ENCODE measurements at regions not wholly inside any gene's neighbourhood (a gene's known extent, or its start where the extent isn't known, plus 50 kb on each side); places are given as distances from the start of the nearest gene placed in this dataset.
"Not testable (repeated sequence)": the region's sequence is repeated elsewhere in the genome, so short reads cannot be mapped to it uniquely, and the experiment has no call there.

- H3K9me3 ChIP-seq (ENCODE audit: insufficient read depth, low read length), result no peaks in the 10 kb centered on the region
- no peak for TF ChIP-seq EZH2phosphoT487 (conservative IDR thresholded peaks at IDR 0.05; ENCODE audit: low read length)
- TF ChIP-seq, protein P1, sequence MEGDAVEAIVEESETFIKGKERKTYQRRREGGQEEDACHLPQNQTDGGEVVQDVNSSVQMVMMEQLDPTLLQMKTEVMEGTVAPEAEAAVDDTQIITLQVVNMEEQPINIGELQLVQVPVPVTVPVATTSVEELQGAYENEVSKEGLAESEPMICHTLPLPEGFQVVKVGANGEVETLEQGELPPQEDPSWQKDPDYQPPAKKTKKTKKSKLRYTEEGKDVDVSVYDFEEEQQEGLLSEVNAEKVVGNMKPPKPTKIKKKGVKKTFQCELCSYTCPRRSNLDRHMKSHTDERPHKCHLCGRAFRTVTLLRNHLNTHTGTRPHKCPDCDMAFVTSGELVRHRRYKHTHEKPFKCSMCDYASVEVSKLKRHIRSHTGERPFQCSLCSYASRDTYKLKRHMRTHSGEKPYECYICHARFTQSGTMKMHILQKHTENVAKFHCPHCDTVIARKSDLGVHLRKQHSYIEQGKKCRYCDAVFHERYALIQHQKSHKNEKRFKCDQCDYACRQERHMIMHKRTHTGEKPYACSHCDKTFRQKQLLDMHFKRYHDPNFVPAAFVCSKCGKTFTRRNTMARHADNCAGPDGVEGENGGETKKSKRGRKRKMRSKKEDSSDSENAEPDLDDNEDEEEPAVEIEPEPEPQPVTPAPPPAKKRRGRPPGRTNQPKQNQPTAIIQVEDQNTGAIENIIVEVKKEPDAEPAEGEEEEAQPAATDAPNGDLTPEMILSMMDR (IDR thresholded peaks at IDR 0.05; ENCODE audit: insufficient read depth, low read length, poor library complexity, severe bottlenecking), result no peak
- no peak overlapping the region for H2AFZ ChIP-seq (ENCODE audit: low read depth, low read length, severe bottlenecking)
- H3K9ac ChIP-seq (ENCODE audit: low read length), result no peak overlapping the region
- H3K36me3 ChIP-seq (ENCODE audit: low read length), result no peaks in the 10 kb centered on the region
- no peaks in the 10 kb centered on the region for H3F3A ChIP-seq (ENCODE audit: insufficient read depth)
- no peaks in the 10 kb centered on the region for H3K9me2 ChIP-seq (replicated peaks; ENCODE audit: insufficient read depth, low read length)
- no peak overlapping the region for H3K4me3 ChIP-seq (ENCODE audit: insufficient read depth, low read length, poor library complexity, severe bottlenecking)
- no peak overlapping the region for H3K27ac ChIP-seq (ENCODE audit: low read depth, low read length)
- H3K79me2 ChIP-seq (ENCODE audit: insufficient read depth, low read length), result no peaks in the 10 kb centered on the region
- no peaks in the 10 kb centered on the region for H4K20me1 ChIP-seq (ENCODE audit: low read depth, low read length)
- H3K4me2 ChIP-seq (ENCODE audit: low read depth, low read length, poor library complexity, severe bottlenecking), result no peak overlapping the region
- no peaks in the 10 kb centered on the region for H3K27me3 ChIP-seq (ENCODE audit: low read length)
These were observed 187.3 kb upstream of the FAM241A start for GRCh38 chr4:111957997-111958396.

- H3K9me2 ChIP-seq (replicated peaks; ENCODE audit: insufficient read depth, low read length), result no peaks in the 10 kb centered on the region
- no peaks in the 10 kb centered on the region for H4K20me1 ChIP-seq (ENCODE audit: low read depth, low read length)
- no peak overlapping the region for H3K4me2 ChIP-seq (ENCODE audit: low read depth, low read length, poor library complexity, severe bottlenecking)
- no peaks in the 10 kb centered on the region for H3K36me3 ChIP-seq (ENCODE audit: low read length)
- H3K27me3 ChIP-seq (ENCODE audit: low read length), result no peaks in the 10 kb centered on the region
- TF ChIP-seq EZH2phosphoT487 (conservative IDR thresholded peaks at IDR 0.05; ENCODE audit: low read length), result no peak
- TF ChIP-seq, protein P1 (IDR thresholded peaks at IDR 0.05; ENCODE audit: insufficient read depth, low read length, poor library complexity, severe bottlenecking), result no peak
- H3K27ac ChIP-seq (ENCODE audit: low read depth, low read length), result no peak overlapping the region
- no peaks in the 10 kb centered on the region for H3F3A ChIP-seq (ENCODE audit: insufficient read depth)
- H3K4me3 ChIP-seq (ENCODE audit: insufficient read depth, low read length, poor library complexity, severe bottlenecking), result no peak overlapping the region
- no peak overlapping the region for H2AFZ ChIP-seq (ENCODE audit: low read depth, low read length, severe bottlenecking)
- no peaks in the 10 kb centered on the region for H3K79me2 ChIP-seq (ENCODE audit: insufficient read depth, low read length)
- no peak overlapping the region for H3K9ac ChIP-seq (ENCODE audit: low read length)
- no peaks in the 10 kb centered on the region for H3K9me3 ChIP-seq (ENCODE audit: insufficient read depth, low read length)
These were observed 186.0 kb upstream of the FAM241A start for GRCh38 chr4:111959222-111959621.

GRCh38 chr4:111960241-111960667 is 185.0 kb upstream of the FAM241A start:
- H3K9me2 ChIP-seq (replicated peaks; ENCODE audit: insufficient read depth, low read length), result no peaks in the 10 kb centered on the region
- H2AFZ ChIP-seq (ENCODE audit: low read depth, low read length, severe bottlenecking), result no peak overlapping the region
- no peak overlapping the region for H3K9ac ChIP-seq (ENCODE audit: low read length)
- no peaks in the 10 kb centered on the region for H3K27me3 ChIP-seq (ENCODE audit: low read length)
- no peak for TF ChIP-seq EZH2phosphoT487 (conservative IDR thresholded peaks at IDR 0.05; ENCODE audit: low read length)
- TF ChIP-seq, protein P1 (IDR thresholded peaks at IDR 0.05; ENCODE audit: insufficient read depth, low read length, poor library complexity, severe bottlenecking), result no peak
- no peak overlapping the region for H3K4me2 ChIP-seq (ENCODE audit: low read depth, low read length, poor library complexity, severe bottlenecking)
- H3K27ac ChIP-seq (ENCODE audit: low read depth, low read length), result no peak overlapping the region
- no peaks in the 10 kb centered on the region for H4K20me1 ChIP-seq (ENCODE audit: low read depth, low read length)
- H3K79me2 ChIP-seq (ENCODE audit: insufficient read depth, low read length), result no peaks in the 10 kb centered on the region
- no peak overlapping the region for H3K4me3 ChIP-seq (ENCODE audit: insufficient read depth, low read length, poor library complexity, severe bottlenecking)
- H3K9me3 ChIP-seq (ENCODE audit: insufficient read depth, low read length), result no peaks in the 10 kb centered on the region
- no peaks in the 10 kb centered on the region for H3K36me3 ChIP-seq (ENCODE audit: low read length)
- no peaks in the 10 kb centered on the region for H3F3A ChIP-seq (ENCODE audit: insufficient read depth)

DNA sequence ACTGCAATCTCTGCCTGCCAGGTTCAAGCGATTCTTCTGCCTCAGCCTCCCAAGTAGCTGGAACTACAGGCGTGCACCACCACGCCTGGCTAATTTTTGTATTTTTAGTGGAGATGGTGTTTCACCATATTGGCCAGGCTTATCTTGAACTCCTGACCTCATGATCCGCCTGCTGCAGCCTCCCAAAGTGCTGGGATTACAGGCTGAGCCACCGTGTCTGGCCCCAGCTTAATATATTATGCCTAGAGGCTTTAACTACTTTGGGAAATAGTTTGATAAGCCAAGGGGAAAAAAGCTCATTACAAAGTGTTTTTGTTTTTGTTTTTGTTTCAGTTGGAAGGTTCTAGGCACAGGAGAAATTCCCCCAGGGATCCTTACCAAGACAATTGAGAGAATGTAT is 184.2 kb upstream of the FAM241A start:
- not testable (repeated sequence) for H3K9ac ChIP-seq (ENCODE audit: low read length); H3K27me3 ChIP-seq (ENCODE audit: low read length); H3K9me2 ChIP-seq (replicated peaks; ENCODE audit: insufficient read depth, low read length); H3K79me2 ChIP-seq (ENCODE audit: insufficient read depth, low read length); H3F3A ChIP-seq (ENCODE audit: insufficient read depth); H4K20me1 ChIP-seq (ENCODE audit: low read depth, low read length); H3K36me3 ChIP-seq (ENCODE audit: low read length); H3K9me3 ChIP-seq (ENCODE audit: insufficient read depth, low read length); H3K27ac ChIP-seq (ENCODE audit: low read depth, low read length); H3K4me2 ChIP-seq (ENCODE audit: low read depth, low read length, poor library complexity, severe bottlenecking); H2AFZ ChIP-seq (ENCODE audit: low read depth, low read length, severe bottlenecking); H3K4me3 ChIP-seq (ENCODE audit: insufficient read depth, low read length, poor library complexity, severe bottlenecking)
